Esophagus (tissue), 2 donors: ENCODE measurements at regions not wholly inside any gene's neighbourhood (a gene's known extent, or its start where the extent isn't known, plus 50 kb on each side); places are given as distances from the start of the nearest gene placed in this dataset.

Experiments
- H3K27ac ChIP-seq, 2 donors: one replicate each; pipeline ENCODE4 v1.5.1; 2013; ENCODE audit warnings: low read depth in 2 of 2, mild to moderate bottlenecking in 2 of 2, inconsistent platforms in 1 of 2, low read length in 1 of 2, moderate library complexity in 1 of 2
- H3K27me3 ChIP-seq, 2 donors: one replicate each; pipeline ENCODE4 v1.6.1; 2013; ENCODE audit warnings: low read length in 2 of 2, control low read depth in 1 of 2, mild to moderate bottlenecking in 1 of 2; ENCODE audit not compliant: insufficient read depth in 2 of 2, control insufficient read depth in 1 of 2
- H3K36me3 ChIP-seq, 2 donors: one replicate each; pipeline ENCODE4 v1.6.1; 2013; ENCODE audit warnings: low read length in 1 of 2; ENCODE audit not compliant: control insufficient read depth in 2 of 2, insufficient read depth in 2 of 2
- H3K4me1 ChIP-seq, 2 donors: one replicate each; pipeline ENCODE4 v1.6.1; 2013; ENCODE audit warnings: low read length in 1 of 2; ENCODE audit not compliant: control insufficient read depth in 2 of 2, insufficient read depth in 2 of 2
- H3K4me3 ChIP-seq, 2 donors: one replicate each; pipeline ENCODE4 v1.5.1; 2013; ENCODE audit warnings: low read length in 2 of 2, mild to moderate bottlenecking in 2 of 2, low read depth in 1 of 2, moderate library complexity in 1 of 2
- H3K9me3 ChIP-seq, 2 donors: one replicate each; pipeline ENCODE4 v1.6.1; 2013; ENCODE audit warnings: mild to moderate bottlenecking in 2 of 2, low read depth in 1 of 2, low read length in 1 of 2, moderate library complexity in 1 of 2; ENCODE audit not compliant: control insufficient read depth in 2 of 2, insufficient read depth in 1 of 2
- WGBS, 2 donors: extraction: QIAGEN DNeasy Blood & Tissue Kit; methylation state at CpG; one replicate each; pipeline ENCODE4 v1.1.7; 2013; 5-methylcytosine and 5-hydroxymethylcytosine counted together
- donor health status: healthy with polysubstance abuse.
- donor health status: Bipolar disorder and iron deficiency.

GRCh38 chr4:11730545-11730944 is 301.9 kb upstream of the HS3ST1 start:
- Histone ChIP-seq H3K27me3 (no peaks in the 10 kb centered on the region), H3K27ac (no peak overlapping the region), H3K36me3 (no peaks in the 10 kb centered on the region), H3K9me3 (no peaks in the 10 kb centered on the region), H3K4me1 (no peaks in the 10 kb centered on the region), H3K4me3 (no peak overlapping the region)
- 86 to 95% methylated on average over 1 of the region's 1 CpG for WGBS, 2 donors

GRCh38 chr4:11729548-11729947 is 300.9 kb upstream of the HS3ST1 start:
- no peak overlapping the region for H3K27ac ChIP-seq
- H3K36me3 ChIP-seq: no peaks in the 10 kb centered on the region
- WGBS, 2 donors: 36 to 53% methylated on average over 1 of the region's 1 CpG

GRCh38 chr4:11727903-11728564 is 299.3 kb upstream of the HS3ST1 start:
- no peaks in the 10 kb centered on the region for H3K4me1 ChIP-seq
- no peak overlapping the region for H3K4me3 ChIP-seq
- H3K27me3 ChIP-seq: no peaks in the 10 kb centered on the region
- H3K36me3 ChIP-seq: no peaks in the 10 kb centered on the region
- H3K9me3 ChIP-seq: no peaks in the 10 kb centered on the region
- no peak overlapping the region for H3K27ac ChIP-seq
- 79 to 83% methylated on average over 3 of the region's 3 CpGs for WGBS, 2 donors

More at GRCh38 chr4:11729548-11729947, 300.9 kb upstream of the HS3ST1 start:
- Histone ChIP-seq H3K9me3 (no peaks in the 10 kb centered on the region), H3K4me1 (no peaks in the 10 kb centered on the region), H3K27me3 (no peaks in the 10 kb centered on the region), H3K4me3 (no peak overlapping the region)

DNA sequence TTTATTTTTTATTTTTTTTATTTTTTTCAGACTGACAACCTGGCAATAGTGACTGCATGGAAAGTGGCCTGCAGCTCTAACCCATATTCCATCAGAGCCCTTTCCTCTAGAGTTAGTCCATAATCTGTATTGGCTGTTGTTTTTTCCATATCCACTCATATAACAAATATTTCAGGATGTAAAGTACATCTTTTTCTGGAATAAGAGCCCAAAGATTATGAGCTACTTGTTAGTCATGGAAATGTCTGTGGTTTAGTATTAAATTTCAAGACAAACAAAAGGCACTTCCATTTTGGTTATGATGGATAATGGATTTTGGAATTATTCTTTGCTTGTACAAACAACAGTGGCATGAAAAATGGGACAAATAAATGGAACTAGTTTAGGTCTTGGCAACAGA is 296.0 kb upstream of the HS3ST1 start:
- Histone ChIP-seq H3K4me3 (no peak overlapping the region), H3K9me3 (no peaks in the 10 kb centered on the region), H3K27ac (no peak overlapping the region), H3K36me3 (no peaks in the 10 kb centered on the region), H3K4me1 (no peaks in the 10 kb centered on the region), H3K27me3 (no peaks in the 10 kb centered on the region)

DNA sequence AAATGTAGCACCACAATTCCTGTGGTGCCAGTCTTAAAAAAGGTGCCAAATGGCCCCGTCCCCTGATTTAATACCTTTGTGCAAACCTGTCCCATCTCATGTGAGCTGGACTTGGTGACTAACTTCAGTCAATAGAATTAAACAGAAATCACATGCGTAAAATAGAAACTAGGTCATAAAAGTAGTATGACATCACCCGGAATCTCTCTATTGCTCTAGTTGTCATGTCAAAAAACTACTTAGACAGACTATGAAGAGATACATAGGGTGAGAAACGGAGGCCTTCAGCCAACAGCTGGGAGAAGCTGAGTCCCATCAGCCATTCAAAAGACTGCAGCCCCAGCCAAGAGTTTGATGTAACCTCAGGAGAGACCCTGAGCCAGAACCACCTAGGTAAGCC is 293.5 kb upstream of the HS3ST1 start:
- H3K36me3 ChIP-seq: no peaks in the 10 kb centered on the region
- WGBS, 2 donors: 67 to 81% methylated on average over 4 of the region's 4 CpGs

DNA sequence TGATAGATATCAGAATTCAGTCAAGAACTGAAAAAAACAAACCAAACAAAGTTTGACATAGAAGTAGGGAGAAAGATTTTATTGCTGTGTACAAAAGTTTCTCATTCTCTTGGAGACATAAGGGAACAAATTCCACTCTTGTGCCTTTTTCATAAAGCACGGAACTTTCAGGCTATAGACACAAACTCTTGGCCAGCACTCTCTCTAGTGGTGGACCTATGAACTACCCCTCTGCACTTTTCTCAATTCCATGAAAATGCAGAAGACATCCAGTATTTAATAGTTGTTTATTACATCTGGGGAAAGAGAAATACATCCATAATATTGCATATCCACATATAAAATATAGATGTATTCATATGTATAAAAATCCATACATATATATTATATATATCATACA is 291.6 kb upstream of the HS3ST1 start:
- Histone ChIP-seq H3K4me3 (no peak overlapping the region), H3K27ac (no peak overlapping the region), H3K36me3 (no peaks in the 10 kb centered on the region), H3K4me1 (peaks cover 0 to 4% of the 10 kb centered on the region in 2 donors), H3K9me3 (no peaks in the 10 kb centered on the region), H3K27me3 (peaks cover 0 to 2% of the 10 kb centered on the region in 2 donors)
- 6 to 17% methylated on average over 1 of the region's 1 CpG for WGBS, 2 donors

More for the DNA sequence above, 293.5 kb upstream of the HS3ST1 start:
- no peaks in the 10 kb centered on the region for H3K4me1 ChIP-seq
- H3K27me3 ChIP-seq: peaks cover 0 to 2% of the 10 kb centered on the region in 2 donors
- no peak overlapping the region for H3K4me3 ChIP-seq
- no peaks in the 10 kb centered on the region for H3K9me3 ChIP-seq
- H3K27ac ChIP-seq: no peak overlapping the region

- Histone ChIP-seq H3K9me3 (no peaks in the 10 kb centered on the region), H3K27ac (no peak overlapping the region)
- WGBS, 2 donors: 69 to 80% methylated on average over 4 of the region's 4 CpGs
Observed at GRCh38 chr4:11719879-11720278, 291.2 kb upstream of the HS3ST1 start.

DNA sequence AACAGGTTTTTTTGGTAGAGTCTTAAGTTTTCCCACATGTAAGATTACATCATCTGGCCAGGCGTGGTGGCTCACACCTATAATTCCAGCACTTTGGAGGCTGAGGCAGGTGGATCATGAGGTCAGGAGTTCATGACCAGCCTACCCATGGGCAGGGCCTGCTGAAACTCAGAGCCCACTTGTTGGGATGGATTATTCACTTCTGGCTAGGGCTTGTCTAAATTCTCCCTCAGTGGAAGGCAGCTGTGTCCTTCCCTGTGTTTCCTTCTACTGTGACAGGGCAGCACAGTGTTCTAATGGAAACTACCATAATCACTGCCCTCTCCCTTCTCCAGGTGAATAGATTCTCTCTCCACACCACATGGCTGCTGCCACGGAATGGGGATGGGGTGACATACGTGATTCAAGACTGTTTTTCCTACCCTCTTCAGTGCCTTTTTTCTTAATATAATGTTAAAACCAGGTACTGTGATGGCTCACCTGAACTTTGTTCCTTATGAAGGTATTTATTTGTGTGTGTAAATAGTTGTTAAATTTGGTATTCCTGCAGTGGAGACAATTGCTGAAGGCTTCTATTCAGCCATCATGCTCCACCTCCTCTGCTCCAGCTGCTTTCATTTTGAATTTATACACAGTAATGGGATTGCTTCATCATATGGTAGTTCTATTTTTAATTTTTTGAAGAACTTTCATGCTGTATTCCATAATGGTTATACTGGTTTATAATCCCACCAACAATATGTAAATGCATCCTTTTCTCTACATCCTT is 287.2 kb upstream of the HS3ST1 start:
- no peaks in the 10 kb centered on the region for H3K36me3 ChIP-seq
- no peak overlapping the region for H3K4me3 ChIP-seq
- H3K4me1 ChIP-seq: peaks cover 0 to 4% of the 10 kb centered on the region in 2 donors
- 84 to 85% methylated on average over 3 of the region's 3 CpGs for WGBS, 2 donors
- peaks cover 0 to 2% of the 10 kb centered on the region in 2 donors for H3K27me3 ChIP-seq
- H3K9me3 ChIP-seq: no peaks in the 10 kb centered on the region
- H3K27ac ChIP-seq: no peak overlapping the region

More at GRCh38 chr4:11719879-11720278, 291.2 kb upstream of the HS3ST1 start:
- H3K4me1 ChIP-seq: peaks cover 0 to 4% of the 10 kb centered on the region in 2 donors
- peaks cover 0 to 2% of the 10 kb centered on the region in 2 donors for H3K27me3 ChIP-seq
- H3K36me3 ChIP-seq: no peaks in the 10 kb centered on the region
- H3K4me3 ChIP-seq: no peak overlapping the region

DNA sequence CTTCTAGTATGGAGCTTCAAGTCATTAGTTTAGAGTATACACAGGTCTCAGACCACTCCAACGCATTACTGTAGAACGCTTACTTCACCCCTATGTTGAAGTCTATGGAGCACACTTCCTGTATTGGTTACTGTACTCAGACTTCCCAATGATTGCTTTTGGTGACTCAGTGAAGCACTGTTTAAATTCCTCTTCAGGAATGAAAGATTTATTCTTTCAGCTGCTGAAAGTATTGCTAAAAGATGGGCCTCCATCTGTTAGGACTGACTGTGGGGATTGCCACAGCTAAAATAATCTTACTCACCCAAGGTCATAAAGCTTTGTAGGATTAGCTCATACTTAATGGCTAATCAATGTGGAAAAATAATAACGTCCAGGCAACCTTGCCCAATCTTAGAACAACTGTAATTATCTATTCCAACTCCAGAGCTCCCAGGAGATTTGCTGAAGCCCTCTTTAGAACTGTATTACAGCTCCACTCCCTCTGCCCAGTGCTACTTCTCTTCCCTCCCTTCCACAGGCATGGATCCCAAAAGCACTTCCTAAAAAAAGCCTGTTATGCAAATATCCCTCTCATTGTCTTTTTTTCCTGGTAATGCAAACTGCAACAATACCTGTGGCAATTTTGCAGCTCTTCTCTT is 281.9 kb upstream of the HS3ST1 start:
- Histone ChIP-seq H3K27ac (no peak overlapping the region), H3K9me3 (no peaks in the 10 kb centered on the region), H3K36me3 (no peaks in the 10 kb centered on the region), H3K4me1 (no peaks in the 10 kb centered on the region), H3K4me3 (no peak overlapping the region), H3K27me3 (no peaks in the 10 kb centered on the region)
- WGBS, 2 donors: 67 to 77% methylated on average over 3 of the region's 3 CpGs
